Thymus (tissue), 11 donors: ENCODE measurements at regions not wholly inside any gene's neighbourhood (a gene's known extent, or its start where the extent isn't known, plus 50 kb on each side); places are given as distances from the start of the nearest gene placed in this dataset.
A peak's percentile ranks its signal among the peaks of the same experiment; 100 is the strongest.

Experiments
- DNase-seq, 9 donors: peaks; one replicate each; pipeline ENCODE4 v3.0.0-alpha.2; 2013; ENCODE audit warnings: low spot score in 9 of 9, low read depth in 6 of 9, missing footprints in 1 of 9
- H3K27ac ChIP-seq, 2 donors: one replicate each; pipeline ENCODE4 v1.5.1; 2013; ENCODE audit warnings: control low read depth in 1 of 2, low read depth in 1 of 2, low read length in 1 of 2, mild to moderate bottlenecking in 1 of 2, moderate library complexity in 1 of 2
- H3K27me3 ChIP-seq, 2 donors: one replicate each; pipeline ENCODE4 v1.5.1; 2013; ENCODE audit warnings: low read length in 1 of 2; ENCODE audit not compliant: control insufficient read depth in 2 of 2, insufficient read depth in 1 of 2
- H3K36me3 ChIP-seq, 2 donors: one replicate each; pipeline ENCODE4 v1.5.1; 2013; ENCODE audit warnings: low read length in 1 of 2, mild to moderate bottlenecking in 1 of 2, moderate library complexity in 1 of 2; ENCODE audit not compliant: control insufficient read depth in 2 of 2, insufficient read depth in 2 of 2
- H3K4me1 ChIP-seq, 2 donors: one replicate each; pipeline ENCODE4 v1.5.1; 2013; ENCODE audit warnings: low read length in 2 of 2; ENCODE audit not compliant: control insufficient read depth in 2 of 2, insufficient read depth in 2 of 2
- H3K4me3 ChIP-seq, 2 donors: one replicate each; pipeline ENCODE4 v1.5.1; 2013; ENCODE audit warnings: low read length in 2 of 2, control low read depth in 1 of 2, mild to moderate bottlenecking in 1 of 2
- H3K9me3 ChIP-seq, 2 donors: one replicate each; pipeline ENCODE4 v1.5.1; 2013; ENCODE audit warnings: low read length in 1 of 2, mild to moderate bottlenecking in 1 of 2; ENCODE audit not compliant: control insufficient read depth in 2 of 2, insufficient read depth in 1 of 2
- WGBS: extraction: QIAGEN DNeasy Blood & Tissue Kit; methylation state at CpG from one replicate; pipeline ENCODE4 v1.1.7; 2013; 5-methylcytosine and 5-hydroxymethylcytosine counted together
- donor health status: healthy.

DNA sequence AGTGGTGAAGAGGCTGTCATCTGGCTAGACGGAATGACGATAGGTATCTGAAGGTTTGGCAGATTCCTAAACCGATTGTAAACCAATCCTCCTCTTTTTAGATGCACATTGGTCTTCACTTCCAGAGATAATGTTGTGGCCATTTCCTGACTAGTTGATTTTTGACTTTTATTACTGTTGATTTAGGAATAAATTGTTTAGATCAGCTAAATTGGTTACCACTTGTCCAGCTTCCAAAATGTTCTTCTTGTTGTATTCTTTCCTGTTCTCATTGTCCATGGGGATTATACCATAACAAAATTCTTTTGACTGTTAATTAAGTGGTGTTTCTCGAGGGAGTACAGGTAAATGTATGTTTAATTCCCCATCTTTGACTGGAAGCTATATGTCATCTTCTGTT lies 119.7 kb downstream of the MACROH2A1 start:
- Histone ChIP-seq H3K4me3 (no peak overlapping the region), H3K27ac (no peak overlapping the region), H3K36me3 (no peaks in the 10 kb centered on the region), H3K4me1 (no peaks in the 10 kb centered on the region), H3K9me3 (no peaks in the 10 kb centered on the region), H3K27me3 (no peaks in the 10 kb centered on the region)
- 94% methylated on average over 4 of the region's 4 CpGs for WGBS
- no peak for DNase-seq

DNA sequence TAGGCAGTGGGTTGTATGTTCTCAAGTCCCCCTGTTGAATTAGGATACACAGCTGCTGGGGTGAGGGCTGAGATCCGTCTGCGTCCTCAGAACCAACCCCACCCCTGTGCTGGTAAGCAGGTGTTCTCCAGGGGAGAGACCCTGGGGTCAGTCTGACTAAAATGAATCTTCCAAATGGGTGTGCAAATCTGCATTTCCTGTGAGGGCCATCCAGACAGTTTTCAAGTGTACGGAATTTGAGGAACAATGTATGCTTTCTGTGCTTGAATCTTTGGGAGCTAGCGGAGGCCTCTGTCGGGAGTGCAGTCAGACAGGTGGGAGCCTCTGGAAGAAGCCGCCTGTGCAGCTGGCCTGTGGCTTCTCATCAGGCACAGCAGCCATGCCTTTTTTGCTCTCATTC lies 122.9 kb downstream of the MACROH2A1 start:
- 57% methylated on average over 6 of the region's 6 CpGs for WGBS
- Histone ChIP-seq H3K4me1 (peaks cover 0 to 3% of the 10 kb centered on the region in 2 donors), H3K4me3 (no peak overlapping the region), H3K9me3 (no peaks in the 10 kb centered on the region), H3K36me3 (no peaks in the 10 kb centered on the region), H3K27me3 (no peaks in the 10 kb centered on the region), H3K27ac (no peak overlapping the region)
- no peak for DNase-seq

DNA sequence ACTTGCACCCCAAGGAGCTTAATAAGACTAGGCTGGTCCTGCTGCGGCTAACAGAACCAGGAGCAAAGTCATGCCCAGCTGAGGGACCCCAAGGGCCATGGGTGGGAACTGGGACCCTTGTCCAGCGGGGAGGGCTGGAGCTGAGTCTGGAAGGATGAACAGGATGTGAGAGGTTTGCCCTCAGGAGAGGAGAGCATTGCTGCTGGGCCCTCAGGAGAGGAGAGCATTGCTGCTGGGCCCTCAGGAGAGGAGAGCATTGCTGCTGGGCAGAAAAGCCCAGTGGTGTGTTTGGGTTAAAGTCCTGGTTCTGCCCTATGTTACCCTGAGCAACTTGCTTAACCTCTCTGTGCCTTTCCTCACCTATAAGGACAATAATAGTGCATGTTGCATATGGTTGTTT lies 125.8 kb downstream of the MACROH2A1 start:
- no peaks in the 10 kb centered on the region for H3K9me3 ChIP-seq
- no peak for DNase-seq
- H3K27me3 ChIP-seq: no peaks in the 10 kb centered on the region
- H3K4me3 ChIP-seq: no peak overlapping the region
- H3K4me1 ChIP-seq: peaks cover 0 to 3% of the 10 kb centered on the region in 2 donors
- 92% methylated on average over 2 of the region's 2 CpGs for WGBS
- no peak overlapping the region for H3K27ac ChIP-seq
- H3K36me3 ChIP-seq: no peaks in the 10 kb centered on the region

- no peak overlapping the region for H3K27ac ChIP-seq
- no peak overlapping the region for H3K4me3 ChIP-seq
- 91% methylated on average over 11 of the region's 11 CpGs for WGBS
- H3K4me1 ChIP-seq: peaks cover 0 to 3% of the 10 kb centered on the region in 2 donors
- H3K27me3 ChIP-seq: no peaks in the 10 kb centered on the region
- DNase-seq: no peak
- H3K36me3 ChIP-seq: no peaks in the 10 kb centered on the region
- no peaks in the 10 kb centered on the region for H3K9me3 ChIP-seq
Measured at GRCh38 chr5:135272311-135272805, 126.7 kb downstream of the MACROH2A1 start.

DNA sequence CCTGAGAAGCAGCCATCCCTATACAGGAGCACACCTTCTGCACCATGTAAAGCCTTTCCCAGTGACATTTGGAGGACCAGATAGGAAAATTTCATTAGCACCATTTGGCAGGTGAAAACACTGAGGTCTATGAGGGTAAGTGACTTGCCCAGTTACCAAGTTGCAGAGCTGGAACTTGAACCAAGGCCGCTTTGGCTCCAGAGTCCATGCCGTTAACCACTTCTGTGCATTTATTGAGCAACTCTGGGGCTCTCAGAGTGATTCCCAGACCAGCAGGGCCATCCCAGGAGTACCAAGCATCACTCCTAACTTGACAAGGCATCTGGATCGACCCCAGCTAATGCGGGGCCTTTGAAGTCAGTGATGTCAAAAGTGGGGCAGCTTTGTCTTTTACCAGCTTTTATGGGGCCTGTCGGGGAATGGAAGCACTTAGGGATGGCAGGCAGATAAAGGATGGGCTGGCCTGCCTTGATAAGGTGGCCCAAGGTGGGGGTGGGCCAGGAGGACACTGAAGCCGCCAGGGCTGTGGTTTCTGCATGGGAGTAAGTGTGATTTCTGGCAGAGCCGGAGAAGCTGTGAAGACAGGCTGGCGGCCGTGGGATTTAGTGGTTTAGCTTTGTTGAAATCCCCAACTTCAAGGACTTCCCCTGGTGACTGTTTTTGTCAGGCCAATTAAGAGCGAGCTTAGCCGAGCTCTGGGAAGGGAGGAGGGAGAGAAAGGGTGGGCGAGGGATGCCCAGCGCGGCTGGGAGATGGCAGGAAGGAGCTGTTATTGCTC lies 127.3 kb downstream of the MACROH2A1 start:
- Histone ChIP-seq H3K27ac (no peak overlapping the region), H3K4me1 (peaks cover 0 to 3% of the 10 kb centered on the region in 2 donors), H3K9me3 (no peaks in the 10 kb centered on the region), H3K4me3 (no peak overlapping the region), H3K36me3 (no peaks in the 10 kb centered on the region), H3K27me3 (no peaks in the 10 kb centered on the region)
- WGBS: 71% methylated on average over 14 of the region's 14 CpGs
- DNase-seq: peak in 1 of 9 donors; percentile 19

GRCh38 chr5:135269931-135270421 lies 129.1 kb downstream of the MACROH2A1 start:
- Histone ChIP-seq H3K4me3 (no peak overlapping the region), H3K27me3 (no peaks in the 10 kb centered on the region), H3K36me3 (no peaks in the 10 kb centered on the region), H3K4me1 (peaks cover 0 to 3% of the 10 kb centered on the region in 2 donors), H3K9me3 (no peaks in the 10 kb centered on the region), H3K27ac (no peak overlapping the region)
- no peak for DNase-seq
- 96% methylated on average over 7 of the region's 7 CpGs for WGBS

DNA sequence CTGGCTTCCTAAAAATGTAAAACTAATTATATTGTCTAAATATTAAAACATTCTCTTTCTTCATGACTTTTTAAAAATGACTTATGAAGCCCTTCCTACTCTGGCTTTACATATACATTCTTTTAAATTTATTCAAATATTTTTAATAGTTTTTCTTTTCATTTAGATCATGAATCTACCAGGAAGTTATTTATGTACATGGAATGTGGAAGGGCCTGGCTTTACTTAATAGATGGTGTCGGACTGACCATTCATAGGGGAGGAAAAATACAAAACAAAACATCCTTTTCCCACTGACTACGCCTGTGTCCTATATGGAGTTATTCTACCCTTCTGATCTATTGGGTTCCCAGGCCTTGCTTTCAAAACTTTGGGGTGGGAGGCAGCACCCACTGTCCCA lies 129.8 kb downstream of the MACROH2A1 start:
- Histone ChIP-seq H3K4me3 (no peak overlapping the region), H3K36me3 (no peaks in the 10 kb centered on the region), H3K9me3 (no peaks in the 10 kb centered on the region), H3K27ac (no peak overlapping the region), H3K4me1 (peaks cover 0 to 3% of the 10 kb centered on the region in 2 donors), H3K27me3 (no peaks in the 10 kb centered on the region)
- DNase-seq: no peak
- WGBS: 99% methylated on average over 2 of the region's 2 CpGs

- H3K4me3 ChIP-seq: no peak overlapping the region
- H3K9me3 ChIP-seq: no peaks in the 10 kb centered on the region
- H3K4me1 ChIP-seq: no peaks in the 10 kb centered on the region
- H3K27me3 ChIP-seq: no peaks in the 10 kb centered on the region
- H3K27ac ChIP-seq: no peak overlapping the region
- DNase-seq: no peak
- no peaks in the 10 kb centered on the region for H3K36me3 ChIP-seq
- 91% methylated on average over 5 of the region's 5 CpGs for WGBS
Measured at GRCh38 chr5:135266975-135267374, 132.1 kb downstream of the MACROH2A1 start.

GRCh38 chr5:135266303-135266635 lies 132.8 kb downstream of the MACROH2A1 start:
- DNase-seq: no peak
- H3K4me1 ChIP-seq: no peaks in the 10 kb centered on the region
- H3K27me3 ChIP-seq: no peaks in the 10 kb centered on the region
- no peaks in the 10 kb centered on the region for H3K36me3 ChIP-seq
- no peaks in the 10 kb centered on the region for H3K9me3 ChIP-seq
- H3K4me3 ChIP-seq: no peak overlapping the region
- WGBS: 96% methylated on average over 6 of the region's 6 CpGs
- no peak overlapping the region for H3K27ac ChIP-seq
